HAP-1 (cell line): ENCODE measurements at regions not wholly inside any gene's neighbourhood (a gene's known extent, or its start where the extent isn't known, plus 50 kb on each side); places are given as distances from the start of the nearest gene placed in this dataset.
A peak's percentile ranks its signal among the peaks of the same experiment; 100 is the strongest.

Experiments
- DNase-seq, 2 experiments: peaks; one replicate each; pipeline ENCODE4 v3.0.0-alpha.2; 2016 to 2020; ENCODE audit warnings: low spot score in 2 of 2
- H3K27me3 ChIP-seq: fragments of 250-450 bp; sonication (Bioruptor Pico); 2 replicates; pipeline ENCODE4 v1.5.1; 2020; ENCODE audit warnings: low read depth, mild to moderate bottlenecking, moderate library complexity
- H3K36me3 ChIP-seq: fragments of 250-450 bp; sonication (Bioruptor Pico); replicated peaks from 2 replicates; pipeline ENCODE4 v1.5.1; 2020; ENCODE audit warnings: mild to moderate bottlenecking
- H3K4me1 ChIP-seq: fragments of 250-450 bp; sonication (Bioruptor Pico); 2 replicates; pipeline ENCODE4 v1.5.1; 2020; ENCODE audit warnings: mild to moderate bottlenecking
- H3K4me3 ChIP-seq: fragments of 250-450 bp; sonication (Bioruptor Pico); 2 replicates; pipeline ENCODE4 v1.5.1; 2020; ENCODE audit warnings: mild to moderate bottlenecking, moderate library complexity
- H3K9me3 ChIP-seq: fragments of 250-450 bp; sonication (Bioruptor Pico); 2 replicates; pipeline ENCODE4 v1.5.1; 2020; ENCODE audit warnings: mild to moderate bottlenecking, moderate library complexity
- in situ Hi-C: fragments of 300-500 bp; cut with MboI; formaldehyde crosslinking; loops from 3 replicates; pipeline ENCODE4 v1.14.3; 2020; ENCODE audit warnings: low sequenced_read_pairs, inconsistent platforms, mixed read lengths

DNA sequence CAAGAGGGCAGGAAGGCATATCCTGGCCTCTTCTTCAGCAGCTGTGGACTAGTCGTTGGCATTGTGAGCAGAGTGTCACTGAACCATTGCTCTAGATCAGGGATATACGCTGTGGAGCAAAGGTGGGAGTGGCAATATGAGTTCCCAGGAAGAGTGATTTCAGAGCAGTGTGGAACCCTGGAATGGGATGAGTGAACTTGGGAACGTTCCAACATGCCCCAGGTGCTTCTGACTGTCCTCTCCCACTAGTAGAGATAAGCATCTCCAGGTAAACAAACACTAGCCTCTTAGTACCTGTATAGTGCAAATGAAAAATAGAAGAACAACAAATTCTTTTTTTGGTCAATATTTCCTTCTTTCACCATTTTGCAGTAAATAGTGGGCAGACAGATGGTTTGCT lies 123.6 kb upstream of the VEPH1 start:
- no peaks in the 10 kb centered on the region for H3K4me1 ChIP-seq
- no peaks in the 10 kb centered on the region for H3K27me3 ChIP-seq
- no peaks in the 10 kb centered on the region for H3K9me3 ChIP-seq
- no peaks in the 10 kb centered on the region for H3K36me3 ChIP-seq
- in situ Hi-C loops, result no loop called here
- no peak overlapping the region for H3K4me3 ChIP-seq
- no peak for DNase-seq

DNA sequence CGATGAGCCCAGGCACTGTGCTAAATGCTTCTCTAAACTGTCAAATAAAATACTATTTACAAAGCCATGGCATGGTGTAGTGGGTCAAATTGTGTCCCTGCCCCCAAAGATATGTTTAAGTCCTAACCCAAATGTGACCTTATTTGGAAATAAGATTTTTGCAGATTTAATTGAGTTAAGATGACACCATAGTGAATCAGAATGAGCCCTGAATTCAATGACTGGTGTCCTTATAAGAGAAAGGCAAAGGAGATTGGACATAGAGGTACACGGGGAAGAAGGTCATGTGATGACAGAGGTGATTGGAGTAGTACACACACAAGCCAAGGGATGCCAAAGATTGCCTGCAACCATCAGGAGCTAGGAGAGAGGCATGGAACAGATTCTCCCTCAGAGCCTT lies 121.6 kb upstream of the VEPH1 start:
- H3K4me3 ChIP-seq, result no peak overlapping the region
- H3K9me3 ChIP-seq, result no peaks in the 10 kb centered on the region
- in situ Hi-C loops, result loop anchor here (25.0 kb wide), 1 partner anchor 1188 kb away; the partner anchor contains the start of gene MFSD1
- H3K27me3 ChIP-seq, result peaks cover 7% of the 10 kb centered on the region; the same call in 1 of the 2 replicates
- no peaks in the 10 kb centered on the region for H3K4me1 ChIP-seq
- no peaks in the 10 kb centered on the region for H3K36me3 ChIP-seq
- no peak for DNase-seq

DNA sequence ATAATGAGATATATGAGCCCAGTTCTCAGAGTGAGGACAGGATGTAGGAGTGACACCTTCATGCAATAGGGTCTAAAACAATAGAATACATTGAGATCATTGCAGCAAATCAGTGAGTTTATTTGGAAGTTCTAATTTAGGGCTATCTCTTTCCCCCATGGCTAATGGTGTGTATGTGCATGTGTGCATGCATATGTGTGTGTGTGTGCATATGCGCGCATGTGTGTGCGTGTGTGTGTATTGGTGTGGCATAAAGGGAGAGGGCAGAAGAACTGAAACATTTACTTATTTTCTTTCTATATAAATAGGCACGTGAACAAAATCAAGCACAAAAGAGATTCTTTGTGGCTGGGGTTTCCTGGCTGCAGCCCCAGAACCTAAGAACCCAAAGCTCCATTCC lies 115.7 kb upstream of the VEPH1 start:
- no peaks in the 10 kb centered on the region for H3K9me3 ChIP-seq
- in situ Hi-C loops, result loop anchor here (25.0 kb wide), 1 partner anchor 1193 kb away; the partner anchor contains the start of gene MFSD1
- H3K4me1 ChIP-seq, result no peaks in the 10 kb centered on the region; the same call in 1 of the 2 replicates
- H3K27me3 ChIP-seq, result peaks cover 19% of the 10 kb centered on the region
- no peak for DNase-seq
- H3K36me3 ChIP-seq, result no peaks in the 10 kb centered on the region
- H3K4me3 ChIP-seq, result no peak overlapping the region

DNA sequence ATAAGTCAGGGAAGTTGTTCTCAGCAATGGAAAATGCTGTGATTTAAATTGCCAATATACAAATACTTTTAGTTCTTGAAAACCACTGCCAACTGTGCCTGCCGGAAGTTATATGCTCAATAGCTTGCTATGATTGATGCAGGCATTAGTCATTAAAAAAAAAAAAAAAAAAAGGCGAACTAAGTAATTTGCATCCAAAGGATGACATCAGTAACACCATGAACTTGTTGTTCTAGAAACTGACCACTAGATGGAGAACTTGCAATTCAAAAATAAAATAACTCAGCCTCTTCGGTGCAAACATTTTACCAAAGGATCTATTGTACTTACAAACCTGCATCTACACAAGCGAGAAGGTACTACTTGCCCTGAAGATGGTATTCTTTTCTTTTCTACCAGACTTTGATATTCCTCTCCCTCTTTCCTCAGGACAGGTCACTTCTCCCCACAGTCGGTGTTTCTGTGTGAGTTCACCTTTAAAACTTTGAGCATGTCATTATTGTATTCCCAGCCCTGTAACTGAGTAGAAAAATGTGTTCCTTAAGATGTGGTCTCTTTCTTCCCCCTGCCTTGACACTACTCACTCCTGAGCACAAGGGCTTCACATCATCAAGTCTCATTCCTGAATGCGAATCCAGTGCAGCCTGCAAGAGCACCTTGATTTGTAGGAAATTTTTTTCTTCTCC lies 115.0 kb upstream of the VEPH1 start:
- peak in 1 of 2 experiments; percentile 69 for DNase-seq
- Histone ChIP-seq H3K4me1 (no peaks in the 10 kb centered on the region; the same call in 1 of the 2 replicates), H3K27me3 (peaks cover 19% of the 10 kb centered on the region), H3K36me3 (no peaks in the 10 kb centered on the region), H3K9me3 (no peaks in the 10 kb centered on the region), H3K4me3 (no peak overlapping the region)
- in situ Hi-C loops, result loop anchor here (25.0 kb wide), 1 partner anchor 1194 kb away; the partner anchor contains the start of gene MFSD1

DNA sequence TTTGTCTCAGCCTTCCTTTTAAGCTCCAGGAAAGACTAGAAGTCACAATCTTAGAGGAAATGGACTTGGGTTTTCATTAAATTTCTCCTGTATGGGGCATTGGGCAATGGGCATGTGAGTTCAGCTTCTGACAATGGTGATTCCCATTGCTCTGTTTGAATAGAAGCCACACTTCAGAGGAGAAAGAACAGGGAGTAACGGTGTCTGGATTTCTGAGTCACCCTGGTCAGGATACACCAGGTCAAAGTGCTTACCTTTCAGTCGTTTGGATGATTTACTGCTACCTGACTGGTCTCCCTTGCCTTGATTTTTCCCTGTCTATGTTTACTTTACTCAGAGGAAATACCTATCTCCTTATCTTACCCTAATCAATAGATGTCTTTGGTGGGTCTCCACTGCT lies 111.7 kb upstream of the VEPH1 start:
- in situ Hi-C loops, result loop anchor here (25.0 kb wide), 1 partner anchor 1197 kb away; the partner anchor contains the start of gene MFSD1
- H3K27me3 ChIP-seq, result peaks cover 13% of the 10 kb centered on the region
- no peaks in the 10 kb centered on the region for H3K9me3 ChIP-seq
- DNase-seq, result no peak
- no peaks in the 10 kb centered on the region for H3K36me3 ChIP-seq
- no peak overlapping the region for H3K4me3 ChIP-seq
- H3K4me1 ChIP-seq, result no peaks in the 10 kb centered on the region; the same call in 1 of the 2 replicates

DNA sequence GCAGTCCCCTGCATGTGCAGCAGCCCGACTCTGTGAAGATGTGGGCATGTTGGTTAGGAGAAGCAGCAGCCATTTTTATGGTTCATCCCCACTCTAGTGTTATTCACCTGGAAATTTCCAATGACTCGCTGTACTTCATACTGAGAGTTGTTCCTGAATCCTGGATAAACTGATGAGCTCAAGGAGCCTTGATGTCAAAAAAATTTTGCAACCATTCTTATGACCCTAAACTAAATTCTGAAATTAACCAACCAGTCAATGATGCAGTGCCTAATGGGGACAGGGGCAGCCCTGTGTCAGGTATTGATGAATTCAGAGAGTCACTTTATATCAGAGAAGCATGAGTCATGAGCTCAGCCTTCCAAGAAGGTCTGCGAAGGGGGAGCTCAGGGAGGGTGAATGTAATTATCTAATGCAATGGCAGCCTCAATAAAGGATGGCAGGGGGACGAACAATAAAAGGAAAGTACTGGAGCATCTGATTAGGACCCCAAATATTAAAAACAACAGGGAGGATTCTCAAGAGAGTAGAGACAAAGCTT lies 108.4 kb upstream of the VEPH1 start:
- Histone ChIP-seq H3K4me1 (no peaks in the 10 kb centered on the region), H3K36me3 (no peaks in the 10 kb centered on the region), H3K4me3 (no peak overlapping the region), H3K9me3 (no peaks in the 10 kb centered on the region), H3K27me3 (no peaks in the 10 kb centered on the region)
- in situ Hi-C loops, result loop anchor here (25.0 kb wide), 1 partner anchor 1201 kb away; the partner anchor contains the start of gene MFSD1
- no peak for DNase-seq

DNA sequence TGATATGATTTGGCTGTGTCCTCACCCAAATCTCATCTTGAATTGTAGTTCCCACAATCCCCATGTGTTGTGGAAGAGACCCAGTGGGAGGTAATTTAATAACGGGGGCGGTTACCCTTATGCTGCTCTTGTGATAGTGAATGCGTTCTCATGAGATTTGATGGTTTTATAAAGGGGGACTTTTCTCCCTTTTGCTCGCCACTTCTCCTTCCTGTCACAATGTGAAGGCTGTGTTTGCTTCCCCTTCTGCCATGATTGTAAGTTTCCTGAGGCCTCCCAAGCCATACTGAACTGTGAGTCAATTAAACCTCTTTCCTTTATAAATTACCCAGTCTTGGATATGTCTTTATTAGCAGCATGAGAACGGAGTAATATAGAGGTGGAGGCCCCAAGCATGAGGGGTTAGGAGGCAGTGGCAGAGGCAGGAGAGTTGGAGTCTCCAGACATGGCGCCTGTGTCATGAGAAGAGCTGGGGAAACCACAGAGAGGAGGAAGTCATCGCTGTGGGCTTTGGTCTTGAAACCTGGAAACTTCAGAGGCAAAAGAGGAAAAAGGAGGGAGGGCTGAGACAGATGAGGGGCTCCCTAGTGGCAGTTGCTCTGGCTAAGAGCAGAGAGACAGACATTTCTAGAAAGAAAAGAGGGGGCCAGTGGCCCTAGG lies 107.8 kb upstream of the VEPH1 start:
- no peaks in the 10 kb centered on the region for H3K27me3 ChIP-seq
- in situ Hi-C loops, result loop anchor here (25.0 kb wide), 1 partner anchor 1201 kb away; the partner anchor contains the start of gene MFSD1
- no peaks in the 10 kb centered on the region for H3K36me3 ChIP-seq
- H3K9me3 ChIP-seq, result no peaks in the 10 kb centered on the region
- no peak overlapping the region for H3K4me3 ChIP-seq
- no peaks in the 10 kb centered on the region for H3K4me1 ChIP-seq
- no peak for DNase-seq

DNA sequence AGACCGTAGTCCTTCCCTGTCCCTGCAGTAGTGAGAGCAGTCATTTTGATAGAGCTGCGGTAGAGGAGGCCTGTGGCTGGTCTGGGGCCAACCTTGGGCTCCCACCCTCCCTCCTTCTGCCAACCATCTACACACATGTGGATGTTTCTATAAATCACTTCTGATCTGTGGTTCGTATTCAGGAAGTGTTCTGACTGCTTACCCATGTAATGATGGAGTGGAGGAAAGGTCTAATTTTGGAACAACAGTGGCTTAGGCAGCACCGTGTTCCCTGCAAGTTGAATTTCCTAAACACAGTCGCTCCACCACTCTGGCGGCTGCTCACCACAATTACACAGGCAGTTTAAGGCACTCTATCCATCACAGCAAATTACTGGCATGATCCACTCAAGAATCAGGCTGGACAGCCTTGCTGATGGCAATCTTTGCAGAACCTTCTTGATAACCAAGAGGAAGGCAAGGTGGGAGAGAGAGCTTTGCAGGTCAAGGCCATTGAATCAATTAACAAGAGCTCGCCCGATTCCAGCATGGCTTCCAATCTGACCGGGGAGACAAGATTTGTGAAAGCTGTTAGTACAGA lies 104.7 kb upstream of the VEPH1 start:
- Histone ChIP-seq H3K36me3 (no peaks in the 10 kb centered on the region), H3K4me1 (no peaks in the 10 kb centered on the region), H3K9me3 (no peaks in the 10 kb centered on the region), H3K4me3 (no peak overlapping the region), H3K27me3 (no peaks in the 10 kb centered on the region)
- DNase-seq, result no peak
- in situ Hi-C loops, result loop anchor here (25.0 kb wide), 1 partner anchor 1204 kb away; the partner anchor contains the start of gene MFSD1

DNA sequence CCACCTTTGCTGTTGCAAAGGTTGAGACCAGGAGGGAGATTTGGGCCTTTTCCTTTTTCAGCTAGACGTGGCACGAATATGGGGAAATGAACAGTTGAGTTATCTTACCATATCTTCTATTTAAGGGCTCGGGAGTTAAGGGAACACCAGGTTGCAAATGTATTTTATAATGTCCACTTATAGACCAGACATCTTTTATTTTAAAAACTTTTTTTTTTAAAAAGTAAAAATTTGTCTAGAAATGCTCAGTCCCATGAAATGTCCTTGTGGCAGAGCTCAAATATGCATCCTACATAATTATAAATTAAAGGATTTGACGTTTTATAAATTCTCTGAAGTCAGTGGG lies 103.6 kb upstream of the VEPH1 start:
- in situ Hi-C loops, result loop anchor here (25.0 kb wide), 1 partner anchor 1205 kb away; the partner anchor contains the start of gene MFSD1
- H3K4me3 ChIP-seq, result no peak overlapping the region
- no peaks in the 10 kb centered on the region for H3K36me3 ChIP-seq
- H3K4me1 ChIP-seq, result no peaks in the 10 kb centered on the region
- H3K27me3 ChIP-seq, result peaks cover 4% of the 10 kb centered on the region; the same call in 1 of the 2 replicates
- H3K9me3 ChIP-seq, result no peaks in the 10 kb centered on the region
- DNase-seq, result no peak

DNA sequence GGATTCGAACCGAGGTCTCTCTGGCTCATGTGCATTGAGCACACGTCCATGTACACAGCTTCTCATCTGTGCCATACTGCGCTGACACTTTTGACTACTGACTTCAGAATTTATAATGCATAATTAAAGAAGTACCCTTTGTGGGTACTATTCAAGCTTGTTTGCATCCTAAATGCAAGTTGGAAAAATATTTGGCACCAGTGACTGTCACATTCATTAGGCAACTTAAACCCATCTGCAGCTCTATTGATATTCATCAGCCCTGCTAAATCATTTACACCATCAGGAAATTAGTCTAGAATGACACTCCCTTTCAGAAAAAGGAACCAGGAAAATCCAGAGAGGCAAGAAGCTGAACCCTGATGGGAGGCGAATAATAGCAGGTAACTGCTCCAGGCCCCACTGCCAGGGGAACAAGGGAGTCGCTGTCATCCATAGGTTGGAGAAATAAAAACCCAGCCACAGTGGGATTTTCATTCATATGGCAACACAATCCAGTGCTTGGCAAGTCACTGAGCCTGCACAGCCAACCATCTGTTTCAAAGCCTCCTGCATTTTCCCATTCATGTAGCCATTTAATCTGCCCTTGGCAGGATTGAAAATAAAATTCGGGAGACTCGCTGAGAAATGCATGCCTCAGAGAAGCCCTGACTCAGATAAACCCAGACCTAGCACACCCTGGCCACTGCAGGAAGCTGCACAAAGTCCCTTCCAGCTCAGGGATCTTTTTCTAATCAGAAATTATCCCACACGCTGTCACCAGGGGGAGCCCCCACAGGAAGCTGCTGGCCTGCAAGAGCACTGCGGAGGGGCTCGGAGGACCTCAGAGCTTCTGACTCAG lies 103.0 kb upstream of the VEPH1 start:
- Histone ChIP-seq H3K9me3 (no peaks in the 10 kb centered on the region), H3K4me3 (no peak overlapping the region), H3K36me3 (no peaks in the 10 kb centered on the region), H3K27me3 (peaks cover 5% of the 10 kb centered on the region; the same call in 1 of the 2 replicates), H3K4me1 (no peaks in the 10 kb centered on the region)
- in situ Hi-C loops, result loop anchor here (25.0 kb wide), 1 partner anchor 1206 kb away; the partner anchor contains the start of gene MFSD1
- DNase-seq, result peak; percentile 45 to 83

DNA sequence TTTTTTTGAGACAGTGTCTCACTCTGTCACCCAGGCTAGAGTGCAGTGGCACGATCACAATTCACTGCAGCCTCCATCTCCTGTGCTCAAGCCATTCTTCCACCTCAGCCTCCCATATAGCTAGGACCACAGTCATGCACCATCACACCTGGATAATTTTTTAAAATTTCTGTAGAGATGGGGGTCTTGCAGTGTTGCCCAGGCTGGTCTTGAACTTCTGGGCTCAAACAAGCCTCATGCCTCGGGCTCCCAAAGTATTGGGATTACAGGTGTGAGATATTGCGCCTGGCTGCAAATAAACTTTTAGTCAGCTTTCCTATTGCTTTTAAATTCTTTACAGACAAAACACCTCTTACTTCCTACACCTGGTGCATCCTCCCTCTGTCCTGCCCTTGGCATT lies 102.1 kb upstream of the VEPH1 start:
- Histone ChIP-seq H3K27me3 (peaks cover 5% of the 10 kb centered on the region; the same call in 1 of the 2 replicates), H3K4me3 (no peak overlapping the region), H3K36me3 (no peaks in the 10 kb centered on the region), H3K4me1 (no peaks in the 10 kb centered on the region), H3K9me3 (no peaks in the 10 kb centered on the region)
- DNase-seq, result no peak
- in situ Hi-C loops, result loop anchor here (25.0 kb wide), 1 partner anchor 1207 kb away; the partner anchor contains the start of gene MFSD1

DNA sequence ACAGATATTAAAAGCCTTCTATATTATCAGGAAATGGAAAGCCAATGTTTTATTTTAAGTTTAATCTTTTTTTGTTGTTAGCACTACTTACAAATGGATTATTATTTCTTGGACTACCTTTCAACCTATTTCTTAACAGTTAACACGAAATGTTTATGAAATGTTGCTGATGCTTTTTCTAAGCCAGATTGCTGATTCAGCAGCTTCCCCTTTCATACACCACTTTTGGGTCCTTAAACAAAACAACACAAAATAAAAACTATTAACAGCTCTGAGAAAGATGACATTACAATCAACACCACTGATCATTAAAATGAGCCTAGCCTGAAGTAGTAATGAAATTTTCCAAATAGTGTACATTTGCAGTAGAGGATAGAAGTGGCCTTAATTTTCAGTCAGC lies 99.2 kb upstream of the VEPH1 start:
- H3K4me3 ChIP-seq, result no peak overlapping the region
- H3K9me3 ChIP-seq, result no peaks in the 10 kb centered on the region
- in situ Hi-C loops, result loop anchor here (25.0 kb wide), 1 partner anchor 1210 kb away; the partner anchor contains the start of gene MFSD1
- peaks cover 5% of the 10 kb centered on the region for H3K27me3 ChIP-seq
- no peaks in the 10 kb centered on the region for H3K36me3 ChIP-seq
- no peak for DNase-seq
- no peaks in the 10 kb centered on the region for H3K4me1 ChIP-seq

DNA sequence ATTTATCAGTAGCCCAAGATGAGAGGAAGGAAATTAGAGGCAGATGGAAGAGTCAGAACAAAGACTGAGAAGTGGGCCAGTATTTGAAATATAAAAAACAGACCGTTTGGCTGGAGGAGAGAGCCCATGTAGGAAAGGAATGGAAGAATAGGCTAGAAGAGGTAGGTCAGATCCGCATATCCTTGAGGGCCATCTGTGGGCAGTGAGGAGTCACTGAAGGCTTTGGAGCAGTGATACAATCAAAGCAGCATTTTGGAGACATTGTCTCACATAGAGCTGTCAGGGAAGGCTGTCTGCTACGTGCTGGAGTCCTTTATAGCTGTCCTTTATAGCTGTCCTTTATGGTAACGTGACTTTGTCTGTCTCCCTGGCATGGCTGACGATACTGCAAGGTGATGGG lies 92.0 kb upstream of the VEPH1 start:
- Histone ChIP-seq H3K36me3 (no peaks in the 10 kb centered on the region), H3K4me1 (no peaks in the 10 kb centered on the region), H3K9me3 (no peaks in the 10 kb centered on the region), H3K27me3 (peaks cover 7% of the 10 kb centered on the region), H3K4me3 (no peak overlapping the region)
- DNase-seq, result no peak
- in situ Hi-C loops, result no loop called here
